Natural killer cell treated with Interleukin-12 subunit alpha and Interleukin-12 subunit beta and Interleukin-15 and Interleukin-18, amount 100 ng/mL, for 72 hours (primary cell): ENCODE measurements at regions not wholly inside any gene's neighbourhood (a gene's known extent, or its start where the extent isn't known, plus 50 kb on each side); places are given as distances from the start of the nearest gene placed in this dataset.

Experiments used
- ATAC-seq, 2 donors: fragments of 150-1000 bp; cut with Tn5 transposase in 1 of 2; sonication (Bioruptor Pico), chemical (Tn5 transposase) in 1 of 2; 2 replicates each; pipeline ENCODE4 v1.10.0; 2021
- DNase-seq: peaks from one replicate; pipeline ENCODE4 v3.0.0; 2022; ENCODE audit warnings: low spot score
- H3K27ac Mint-ChIP-seq, 2 donors: 1 replicate in 1 of 2; 2 replicates in 1 of 2; pipeline ENCODE4 v1.8.0; 2022; ENCODE audit warnings: mixed read lengths in 2 of 2, mild to moderate bottlenecking in 1 of 2, moderate library complexity in 1 of 2
- H3K27me3 Mint-ChIP-seq, 2 donors: 1 replicate in 1 of 2; 2 replicates in 1 of 2; pipeline ENCODE4 v1.8.0; 2022; ENCODE audit warnings: mixed read lengths in 2 of 2
- H3K36me3 Mint-ChIP-seq: one replicate; pipeline ENCODE4 v1.8.0; 2022; ENCODE audit warnings: mixed read lengths
- H3K4me1 Mint-ChIP-seq, 2 donors: 1 replicate in 1 of 2; 2 replicates in 1 of 2; pipeline ENCODE4 v1.8.0; 2022; ENCODE audit warnings: low read depth in 2 of 2, mixed read lengths in 2 of 2, mild to moderate bottlenecking in 1 of 2
- H3K4me3 Mint-ChIP-seq: one replicate; pipeline ENCODE4 v1.8.0; 2022; ENCODE audit warnings: mixed read lengths
- H3K9me3 Mint-ChIP-seq: 2 replicates; pipeline ENCODE4 v1.8.0; 2022; ENCODE audit warnings: mixed read lengths

- ATAC-seq (no peak), DNase-seq (no peak)
- H3K27ac Mint-ChIP-seq = no peak overlapping the region
- H3K27me3 Mint-ChIP-seq = no peaks in the 10 kb centered on the region
- no peaks in the 10 kb centered on the region for H3K4me1 Mint-ChIP-seq
- H3K4me3 Mint-ChIP-seq = no peak overlapping the region
- H3K36me3 Mint-ChIP-seq = no peaks in the 10 kb centered on the region
- H3K9me3 Mint-ChIP-seq = peaks cover 11% of the 10 kb centered on the region
Measured at GRCh38 chr2:153373510-153374279, 104.9 kb downstream of the RPRM start.

GRCh38 chr2:153360239-153360638, 118.3 kb downstream of the RPRM start:
- no peaks in the 10 kb centered on the region for H3K36me3 Mint-ChIP-seq
- H3K27me3 Mint-ChIP-seq = no peaks in the 10 kb centered on the region

DNA sequence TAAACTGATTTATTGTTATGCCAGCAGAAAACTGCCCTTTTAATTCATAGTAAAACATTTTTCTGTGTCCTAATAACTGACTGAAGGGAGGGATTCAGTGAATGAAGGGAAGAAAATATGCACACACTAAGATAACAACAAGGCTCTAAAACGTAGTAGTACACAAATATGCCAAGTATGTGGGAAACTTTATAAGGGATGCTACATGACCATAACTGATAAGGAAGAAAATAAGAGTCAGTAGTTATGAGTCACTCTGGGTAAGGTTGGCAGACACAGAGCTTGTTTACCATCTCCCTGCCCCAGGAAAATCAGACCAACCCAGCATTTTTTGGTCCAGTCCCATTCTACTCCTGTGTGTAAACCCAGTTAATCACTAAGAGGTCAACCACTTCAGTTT, 124.2 kb downstream of the RPRM start:
- peaks cover 7% of the 10 kb centered on the region for H3K9me3 Mint-ChIP-seq
- no peak overlapping the region for H3K27ac Mint-ChIP-seq
- no peaks in the 10 kb centered on the region for H3K4me1 Mint-ChIP-seq
- DNase-seq (no peak), ATAC-seq (no peak)
- no peaks in the 10 kb centered on the region for H3K36me3 Mint-ChIP-seq
- no peaks in the 10 kb centered on the region for H3K27me3 Mint-ChIP-seq
- H3K4me3 Mint-ChIP-seq = no peak overlapping the region

More at GRCh38 chr2:153360239-153360638, 118.3 kb downstream of the RPRM start:
- H3K27ac Mint-ChIP-seq = no peak overlapping the region
- H3K4me3 Mint-ChIP-seq = no peak overlapping the region
- ATAC-seq = no peak
- no peak for DNase-seq
- H3K9me3 Mint-ChIP-seq = peaks cover 16% of the 10 kb centered on the region
- no peaks in the 10 kb centered on the region for H3K4me1 Mint-ChIP-seq

GRCh38 chr2:153349603-153350002, 129.0 kb downstream of the RPRM start:
- H3K27me3 Mint-ChIP-seq = no peaks in the 10 kb centered on the region
- H3K36me3 Mint-ChIP-seq = no peaks in the 10 kb centered on the region
- ATAC-seq = no peak
- no peak overlapping the region for H3K27ac Mint-ChIP-seq
- DNase-seq = no peak
- H3K9me3 Mint-ChIP-seq = peaks cover 10% of the 10 kb centered on the region
- no peaks in the 10 kb centered on the region for H3K4me1 Mint-ChIP-seq
- H3K4me3 Mint-ChIP-seq = no peak overlapping the region

DNA sequence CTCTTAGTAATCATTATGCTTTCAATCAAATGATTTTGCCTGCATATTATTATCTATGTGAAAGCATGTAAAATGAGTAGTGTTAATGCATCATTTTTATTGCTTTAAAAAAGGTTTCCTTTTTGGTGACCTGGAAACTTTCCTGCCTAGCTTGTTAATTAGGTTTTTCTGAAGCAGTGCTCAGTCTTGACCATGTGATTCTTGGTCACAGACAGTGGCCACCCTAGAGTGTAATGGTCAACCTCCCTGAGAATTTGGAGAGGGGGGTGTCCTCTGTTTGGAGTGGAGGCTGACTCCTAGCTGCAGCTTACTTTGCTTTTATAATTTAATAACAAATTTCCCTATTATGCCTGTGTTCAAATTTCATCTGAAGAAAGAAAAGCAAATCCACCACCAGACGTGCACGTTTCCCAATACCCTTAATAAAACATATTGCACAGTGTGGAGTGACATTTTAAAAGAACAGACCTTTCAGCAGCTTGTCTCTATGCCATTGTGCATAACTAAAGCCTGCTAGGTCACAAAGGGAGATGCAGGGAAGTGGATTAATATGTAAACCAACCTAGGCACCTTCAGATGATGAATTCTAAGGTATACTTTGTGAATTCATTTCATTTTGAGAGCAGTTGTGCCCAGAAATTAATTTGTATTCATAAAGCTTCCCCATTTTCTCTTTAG, 130.6 kb downstream of the RPRM start:
- no peak for DNase-seq
- Mint-ChIP-seq H3K36me3 (no peaks in the 10 kb centered on the region), H3K27me3 (no peaks in the 10 kb centered on the region), H3K4me1 (no peaks in the 10 kb centered on the region), H3K9me3 (peaks cover 10% of the 10 kb centered on the region), H3K27ac (no peak overlapping the region), H3K4me3 (no peak overlapping the region)
- no peak for ATAC-seq

- DNase-seq (no peak), ATAC-seq (no peak)
- peaks cover 9% of the 10 kb centered on the region for H3K9me3 Mint-ChIP-seq
- H3K4me1 Mint-ChIP-seq = no peaks in the 10 kb centered on the region
- H3K27ac Mint-ChIP-seq = no peak overlapping the region
- H3K36me3 Mint-ChIP-seq = no peaks in the 10 kb centered on the region
- no peaks in the 10 kb centered on the region for H3K27me3 Mint-ChIP-seq
- H3K4me3 Mint-ChIP-seq = no peak overlapping the region
Measured at GRCh38 chr2:153320879-153321278, 157.7 kb downstream of the RPRM start.

DNA sequence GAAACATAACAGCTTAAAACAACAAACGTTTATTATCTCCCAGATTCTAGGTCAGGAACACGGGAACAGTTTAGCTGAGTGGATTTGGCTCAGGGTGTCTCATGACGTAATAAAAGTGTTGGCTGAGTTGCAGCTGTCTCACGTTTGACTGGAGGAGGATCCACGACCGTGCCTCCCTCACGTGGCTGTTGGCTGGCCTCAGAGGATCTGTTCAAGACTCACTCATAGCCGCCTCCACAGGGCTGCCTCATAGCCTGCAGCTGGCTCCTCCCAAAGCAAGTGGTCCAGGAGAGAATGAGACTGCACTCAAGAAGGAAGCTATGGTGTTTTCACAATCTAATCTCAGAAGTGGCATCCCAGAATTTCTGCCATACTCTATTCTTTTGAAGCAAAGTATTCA, 167.1 kb downstream of the RPRM start:
- DNase-seq (no peak), ATAC-seq (no peak)
- Mint-ChIP-seq H3K27me3 (no peaks in the 10 kb centered on the region), H3K9me3 (peaks cover 12% of the 10 kb centered on the region), H3K36me3 (no peaks in the 10 kb centered on the region), H3K4me3 (no peak overlapping the region), H3K27ac (no peak overlapping the region), H3K4me1 (no peaks in the 10 kb centered on the region)

- no peaks in the 10 kb centered on the region for H3K27me3 Mint-ChIP-seq
- ATAC-seq (no peak), DNase-seq (no peak)
- peaks cover 9% of the 10 kb centered on the region for H3K9me3 Mint-ChIP-seq
- no peaks in the 10 kb centered on the region for H3K36me3 Mint-ChIP-seq
- no peak overlapping the region for H3K4me3 Mint-ChIP-seq
- no peaks in the 10 kb centered on the region for H3K4me1 Mint-ChIP-seq
- no peak overlapping the region for H3K27ac Mint-ChIP-seq
Measured at GRCh38 chr2:153308466-153308865, 170.1 kb downstream of the RPRM start.

GRCh38 chr2:153307223-153307622, 171.3 kb downstream of the RPRM start:
- ATAC-seq = no peak
- H3K27ac Mint-ChIP-seq = no peak overlapping the region
- no peaks in the 10 kb centered on the region for H3K4me1 Mint-ChIP-seq
- no peaks in the 10 kb centered on the region for H3K27me3 Mint-ChIP-seq
- DNase-seq = no peak
- H3K36me3 Mint-ChIP-seq = no peaks in the 10 kb centered on the region
- H3K9me3 Mint-ChIP-seq = peaks cover 6% of the 10 kb centered on the region
- no peak overlapping the region for H3K4me3 Mint-ChIP-seq

DNA sequence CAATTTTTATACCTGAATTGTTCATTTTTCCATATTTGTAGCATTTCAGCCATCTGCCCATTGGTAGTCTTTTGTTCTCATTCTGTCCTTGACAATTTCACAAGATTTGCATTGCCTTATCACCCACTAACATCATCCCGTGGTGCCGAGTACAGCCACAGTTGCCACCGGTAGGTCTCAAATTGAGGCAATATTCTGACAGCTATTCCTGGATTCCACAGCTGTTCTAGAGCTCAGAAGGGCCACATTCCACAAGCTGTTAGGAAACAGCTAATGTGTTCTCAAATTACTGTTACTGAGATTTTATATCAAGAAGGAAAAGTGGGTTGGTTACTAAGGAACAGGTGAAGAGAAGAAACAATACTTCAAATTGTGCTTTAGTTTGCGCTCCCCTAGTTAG, 178.8 kb downstream of the RPRM start:
- Mint-ChIP-seq H3K27ac (no peak overlapping the region), H3K9me3 (no peaks in the 10 kb centered on the region), H3K27me3 (no peaks in the 10 kb centered on the region), H3K36me3 (no peaks in the 10 kb centered on the region), H3K4me1 (no peaks in the 10 kb centered on the region), H3K4me3 (no peak overlapping the region)
- DNase-seq (no peak), ATAC-seq (no peak)

DNA sequence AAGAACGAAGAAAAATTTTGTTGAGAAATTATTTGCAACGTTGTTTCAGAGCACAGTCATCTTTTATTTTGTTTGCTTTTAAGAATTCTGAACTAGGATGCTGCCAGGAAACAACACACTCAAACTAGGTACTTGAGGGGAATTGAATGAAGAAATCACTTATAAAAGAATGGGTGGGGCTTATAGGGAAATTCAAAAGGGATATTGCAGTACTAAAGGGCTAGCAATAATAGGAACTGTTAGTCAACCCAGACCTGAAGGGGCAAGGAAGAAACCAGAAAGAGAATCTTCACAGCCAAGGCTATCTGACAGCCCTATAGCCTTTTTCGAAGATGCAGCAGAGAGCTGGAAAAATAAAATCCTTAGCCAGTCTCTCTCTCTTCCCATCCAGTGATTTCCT, 179.3 kb downstream of the RPRM start:
- Mint-ChIP-seq H3K36me3 (no peaks in the 10 kb centered on the region), H3K9me3 (no peaks in the 10 kb centered on the region), H3K27me3 (no peaks in the 10 kb centered on the region), H3K4me1 (no peaks in the 10 kb centered on the region), H3K27ac (no peak overlapping the region), H3K4me3 (no peak overlapping the region)
- ATAC-seq (no peak), DNase-seq (no peak)

GRCh38 chr2:153294199-153294786, 184.3 kb downstream of the RPRM start:
- Mint-ChIP-seq H3K27ac (no peak overlapping the region), H3K4me3 (no peak overlapping the region), H3K27me3 (no peaks in the 10 kb centered on the region), H3K36me3 (no peaks in the 10 kb centered on the region), H3K9me3 (no peaks in the 10 kb centered on the region), H3K4me1 (no peaks in the 10 kb centered on the region)
- ATAC-seq (no peak), DNase-seq (no peak)

GRCh38 chr2:153291718-153292117, 186.8 kb downstream of the RPRM start:
- ATAC-seq (no peak), DNase-seq (no peak)
- Mint-ChIP-seq H3K36me3 (no peaks in the 10 kb centered on the region), H3K9me3 (peaks cover 5% of the 10 kb centered on the region), H3K4me1 (no peaks in the 10 kb centered on the region), H3K4me3 (no peak overlapping the region), H3K27me3 (no peaks in the 10 kb centered on the region), H3K27ac (no peak overlapping the region)

DNA sequence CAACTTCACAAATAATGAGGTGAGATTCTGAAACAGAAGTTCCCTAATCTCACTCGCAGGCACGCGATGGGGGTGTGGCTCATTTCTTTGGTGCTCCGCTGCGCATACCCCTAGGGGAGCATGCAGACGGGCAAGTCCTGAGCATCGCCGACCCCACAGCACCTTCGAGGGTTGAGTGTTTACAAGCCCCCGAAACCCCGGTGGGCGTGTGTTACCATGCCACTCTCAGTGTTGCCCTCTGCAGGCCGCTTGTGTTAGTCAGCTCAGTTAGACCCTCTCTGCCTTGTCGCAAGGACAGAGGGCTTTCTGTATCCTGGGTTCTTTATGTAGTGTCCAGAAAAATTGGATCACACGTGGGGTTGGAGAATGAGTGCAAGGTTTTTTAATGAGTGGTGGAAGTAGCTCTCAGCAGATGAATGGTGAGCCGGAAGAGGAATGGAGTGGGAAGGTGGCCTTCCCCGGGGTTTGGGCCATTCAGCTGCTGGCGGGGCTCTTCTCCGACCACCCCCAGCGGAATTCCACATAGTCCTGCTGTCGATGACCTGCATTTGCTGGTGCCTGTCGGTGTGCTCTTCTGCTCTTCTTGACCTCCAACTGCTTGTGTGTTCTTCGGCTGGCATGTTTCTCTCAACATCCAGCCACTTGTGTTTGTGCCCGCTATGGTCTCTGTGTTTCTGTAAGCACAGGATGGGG, 191.3 kb downstream of the RPRM start:
- no peaks in the 10 kb centered on the region for H3K4me1 Mint-ChIP-seq
- ATAC-seq = no peak
- DNase-seq = no peak
- H3K4me3 Mint-ChIP-seq = no peak overlapping the region
- H3K27me3 Mint-ChIP-seq = no peaks in the 10 kb centered on the region
- no peaks in the 10 kb centered on the region for H3K36me3 Mint-ChIP-seq
- H3K9me3 Mint-ChIP-seq = peaks cover 5% of the 10 kb centered on the region
- no peak overlapping the region for H3K27ac Mint-ChIP-seq
